SK-N-MC (cell line): ENCODE measurements at regions not wholly inside any gene's neighbourhood (a gene's known extent, or its start where the extent isn't known, plus 50 kb on each side); places are given as distances from the start of the nearest gene placed in this dataset.

ENCODE experiments used
- EZH2 ChIP-seq: fragments of 200-600 bp; sonication (generic); IDR thresholded peaks from one replicate; pipeline ENCODE4 v1.6.1; 2017; ENCODE audit warnings: antibody characterized with exemption
- FOXP2 ChIP-seq: optimal IDR thresholded peaks from 2 replicates; pipeline ENCODE3; 2011; ENCODE audit warnings: mild to moderate bottlenecking, moderate library complexity; ENCODE audit not compliant: insufficient read depth; ENCODE audit errors: extremely low read length, control extremely low read depth
- POLR2AphosphoS5 ChIP-seq: IDR thresholded peaks from 2 replicates; pipeline ENCODE4 v1.6.1; 2012; ENCODE audit warnings: mild to moderate bottlenecking, low read depth, low read length, borderline replicate concordance

GRCh38 chr2:194917519-194917918, 739.5 kb upstream of the SLC39A10 start:
- TF ChIP-seq POLR2AphosphoS5, result no peak
- no peak for TF ChIP-seq EZH2
- TF ChIP-seq FOXP2, result no peak
